Heart left ventricle (tissue), 16 donors: ENCODE measurements at regions not wholly inside any gene's neighbourhood (a gene's known extent, or its start where the extent isn't known, plus 50 kb on each side); places are given as distances from the start of the nearest gene placed in this dataset.

Source experiments
- ATAC-seq, 4 donors: fragments of 200-7000 bp; cut with Tn5 transposase; one replicate each; pipeline ENCODE4 v1.9.1; 2020 to 2022; ENCODE audit warnings: moderate library complexity in 4 of 4, mild to moderate bottlenecking in 3 of 4, moderate number of reproducible peaks in 1 of 4
- DNase-seq, 5 donors: peaks; one replicate each; pipeline ENCODE4 v3.0.0-alpha.2; 2020
- H3K27ac ChIP-seq, 12 donors: fragments of 200-600 bp; sonication (generic) in 4 of 12; one replicate each; pipeline versions ENCODE4 v1.5.0 to v1.8.0; 2016 to 2022; ENCODE audit warnings: mild to moderate bottlenecking in 2 of 12
- H3K27me3 ChIP-seq, 9 donors: fragments of 200-600 bp; sonication (generic) in 2 of 9; one replicate each; pipeline versions ENCODE4 v1.5.1 to v1.8.0; 2016 to 2022; ENCODE audit warnings: mild to moderate bottlenecking in 3 of 9
- H3K36me3 ChIP-seq, 9 donors: fragments of 200-600 bp; sonication (generic) in 2 of 9; one replicate each; pipeline versions ENCODE4 v1.5.0 to v1.8.0; 2018 to 2022; ENCODE audit warnings: mild to moderate bottlenecking in 2 of 9
- H3K4me1 ChIP-seq, 12 donors: fragments of 200-600 bp; sonication (generic) in 4 of 12; one replicate each; pipeline versions ENCODE4 v1.5.0 to v1.8.0; 2016 to 2022; ENCODE audit warnings: mild to moderate bottlenecking in 3 of 12
- H3K4me3 ChIP-seq, 12 donors: fragments of 200-600 bp; sonication (generic) in 4 of 12; one replicate each; pipeline versions ENCODE4 v1.5.0 to v1.8.0; 2017 to 2022; ENCODE audit warnings: mild to moderate bottlenecking in 9 of 12, moderate library complexity in 4 of 12
- H3K9me3 ChIP-seq, 12 donors: fragments of 200-600 bp; sonication (generic) in 4 of 12; one replicate each; pipeline versions ENCODE4 v1.5.0 to v1.8.0; 2016 to 2022; ENCODE audit warnings: mild to moderate bottlenecking in 1 of 12
- POLR2A ChIP-seq, 2 donors: fragments of 450-650 bp; IDR thresholded peaks; one replicate each; pipeline ENCODE4 v1.6.1; 2017; ENCODE audit warnings: antibody characterized with exemption in 2 of 2, mild to moderate bottlenecking in 2 of 2, moderate library complexity in 2 of 2
- WGBS, 4 donors: extraction: QIAGEN DNeasy Blood & Tissue Kit in 2 of 4; methylation state at CpG; one replicate each; pipeline versions ENCODE4 v1.1.5 to v1.1.7; 2013 to 2018; 5-methylcytosine and 5-hydroxymethylcytosine counted together
- intact Hi-C, 10 donors: fragments of 100-400 bp; cut with DNase I; formaldehyde crosslinking; loops; one replicate each; pipeline versions ENCODE4 v1.11.1 to v1.14.2; 2022
- TF ChIP-seq, protein P1 (sequence below), 12 donors: fragments of 200-600 bp; sonication (generic) in 4 of 12; IDR thresholded peaks; one replicate each; pipeline versions ENCODE4 v1.5.0 to v1.8.0; 2018 to 2022; ENCODE audit warnings: antibody characterized with exemption in 12 of 12, mild to moderate bottlenecking in 5 of 12
- donor health status: ischemic (EF 13 %, LVEDD 7.1; RV severe dilation, severe dysfunction).
- donor health status: healthy with polysubstance abuse.
- donor health status: DM: no; HTN: yes; CAD: no.
- donor health status: DM: no; HTN: no; CAD: no.
- donor health status: ischemic (EF 25% LVEDD 6.9; RV normal size, moderate dysfunction).
- donor health status: ischemic (EF 25% LVEDD 5.7; RV mildly dilated, moderate dysfunction).
- donor health status: healthy.
- donor health status: DM: yes; HTN: yes; CAD: no.
- donor health status: ischemic (EF 35%, LVEDD 5.7; RV mildly dilated, moderate dysfunction).
- donor health status: nonischemic (EF 11% LVEDD 7.7; RV severe dilation, severe dysfunction).
- donor health status: DM: yes; HTN: yes; CAD: no.
- donor health status: PGD.
- donor health status: ischemic (EF 29% LVEDD 5.4; RV normal size, mild dysfunction).
- donor health status: nonischemic (EF 23%, LVEDD 6.1; RV moderate dilation, normal function).

DNA sequence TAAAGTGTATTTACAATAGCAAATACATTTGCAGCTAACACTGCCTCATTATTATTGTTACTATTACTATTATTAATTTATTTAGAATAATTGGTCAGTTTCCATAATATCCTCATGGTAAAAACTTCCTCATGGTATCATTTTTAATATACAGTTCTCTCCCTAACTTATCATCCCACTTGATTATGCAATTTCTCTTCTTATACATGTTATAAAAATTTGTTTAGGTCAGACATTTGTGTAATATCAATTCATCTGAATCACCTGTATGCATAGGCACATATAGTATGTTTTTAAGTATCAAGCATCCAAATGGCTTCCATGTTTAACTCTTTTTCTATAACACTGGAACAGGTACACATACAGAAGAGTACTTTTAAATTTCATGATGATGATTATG lies 210.8 kb upstream of the STARD13 start:
- no peak for TF ChIP-seq POLR2A (IDR thresholded peaks at IDR 0.05)
- TF ChIP-seq, protein P1, sequence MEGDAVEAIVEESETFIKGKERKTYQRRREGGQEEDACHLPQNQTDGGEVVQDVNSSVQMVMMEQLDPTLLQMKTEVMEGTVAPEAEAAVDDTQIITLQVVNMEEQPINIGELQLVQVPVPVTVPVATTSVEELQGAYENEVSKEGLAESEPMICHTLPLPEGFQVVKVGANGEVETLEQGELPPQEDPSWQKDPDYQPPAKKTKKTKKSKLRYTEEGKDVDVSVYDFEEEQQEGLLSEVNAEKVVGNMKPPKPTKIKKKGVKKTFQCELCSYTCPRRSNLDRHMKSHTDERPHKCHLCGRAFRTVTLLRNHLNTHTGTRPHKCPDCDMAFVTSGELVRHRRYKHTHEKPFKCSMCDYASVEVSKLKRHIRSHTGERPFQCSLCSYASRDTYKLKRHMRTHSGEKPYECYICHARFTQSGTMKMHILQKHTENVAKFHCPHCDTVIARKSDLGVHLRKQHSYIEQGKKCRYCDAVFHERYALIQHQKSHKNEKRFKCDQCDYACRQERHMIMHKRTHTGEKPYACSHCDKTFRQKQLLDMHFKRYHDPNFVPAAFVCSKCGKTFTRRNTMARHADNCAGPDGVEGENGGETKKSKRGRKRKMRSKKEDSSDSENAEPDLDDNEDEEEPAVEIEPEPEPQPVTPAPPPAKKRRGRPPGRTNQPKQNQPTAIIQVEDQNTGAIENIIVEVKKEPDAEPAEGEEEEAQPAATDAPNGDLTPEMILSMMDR (IDR thresholded peaks at IDR 0.05): no peak
- no peak for DNase-seq
- H3K4me3 ChIP-seq: no peak overlapping the region
- no peaks in the 10 kb centered on the region for H3K36me3 ChIP-seq
- ATAC-seq: no peak
- intact Hi-C loops: loop anchor here in 1 of 10 donors (5.0 kb wide), 1 partner anchor 46 kb away; no protein-coding TSS in a partner anchor
- no peaks in the 10 kb centered on the region for H3K27me3 ChIP-seq
- no peaks in the 10 kb centered on the region for H3K9me3 ChIP-seq
- H3K4me1 ChIP-seq: peaks cover 0 to 31% (median 14%) of the 10 kb centered on the region in 12 donors
- H3K27ac ChIP-seq: peak overlapping the region in 1 of 12 donors; percentile 33

DNA sequence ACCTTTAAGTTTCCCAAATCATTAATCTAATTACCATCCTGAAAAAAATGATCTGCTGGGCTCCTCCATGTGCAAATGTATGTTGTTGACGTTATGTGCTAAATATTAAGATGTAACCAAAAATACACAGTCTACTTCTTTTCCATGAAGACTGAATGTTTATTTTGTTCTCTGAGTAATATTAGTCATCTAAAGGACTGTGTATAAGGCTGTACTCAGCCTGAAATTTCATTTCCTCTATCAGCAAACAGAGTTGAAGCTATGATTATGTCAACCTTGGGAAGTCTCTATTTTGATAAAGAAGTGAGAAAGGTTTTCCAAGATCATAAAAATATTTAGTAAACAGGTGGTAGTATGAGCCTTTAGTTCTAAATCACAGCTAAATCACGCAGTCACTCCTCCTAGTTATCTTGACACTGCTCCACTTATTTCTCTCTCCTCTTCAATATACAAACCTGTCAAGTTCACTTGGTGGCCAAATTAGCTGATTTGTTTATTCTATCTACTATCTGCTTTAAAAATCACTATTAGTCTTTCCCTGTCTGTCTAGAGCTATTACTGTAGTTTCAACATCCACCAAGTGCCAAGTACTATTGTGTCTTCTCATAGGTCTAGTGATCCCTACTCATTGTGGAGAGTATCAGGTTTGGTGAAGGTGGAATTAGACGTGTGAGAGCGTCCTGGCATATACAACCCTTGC lies 211.7 kb upstream of the STARD13 start:
- DNase-seq (no peak), ATAC-seq (peak in 1 of 4 donors; percentile 67)
- H3K36me3 ChIP-seq: no peaks in the 10 kb centered on the region
- TF ChIP-seq, protein P1 (IDR thresholded peaks at IDR 0.05): no peak
- no peak for TF ChIP-seq POLR2A (IDR thresholded peaks at IDR 0.05)
- H3K4me1 ChIP-seq: peaks cover 0 to 31% (median 13%) of the 10 kb centered on the region in 12 donors
- intact Hi-C loops: loop anchor here in 1 of 10 donors (5.0 kb wide), 1 partner anchor 45 kb away; no protein-coding TSS in a partner anchor
- H3K9me3 ChIP-seq: peaks cover 0 to 4% (median 0%) of the 10 kb centered on the region in 12 donors
- H3K27ac ChIP-seq: peak overlapping the region in 7 of 12 donors; percentile 8 to 55 (median 26)
- no peak overlapping the region for H3K4me3 ChIP-seq
- H3K27me3 ChIP-seq: no peaks in the 10 kb centered on the region
- WGBS, 4 donors: 58 to 82% (median 79%) methylated on average over 4 of the region's 4 CpGs

DNA sequence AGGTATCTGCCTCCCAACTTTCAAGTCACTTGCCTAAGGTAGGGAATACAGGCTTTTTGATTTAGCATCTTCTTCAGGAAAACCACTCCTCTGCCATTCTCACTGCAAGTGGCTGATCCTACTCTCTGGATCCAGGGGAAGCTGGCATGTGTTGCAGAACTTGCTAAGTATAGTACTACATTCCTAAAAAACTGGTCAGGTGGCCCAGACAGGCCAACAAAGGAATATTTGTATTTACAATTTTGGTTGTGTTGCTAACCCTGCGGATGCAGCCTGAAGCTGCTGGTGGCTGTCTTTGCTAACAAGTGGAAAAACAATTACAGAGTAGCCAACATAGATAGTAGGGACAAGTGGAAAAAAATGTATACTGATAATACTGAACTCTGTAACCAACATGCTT lies 222.5 kb upstream of the STARD13 start:
- Histone ChIP-seq H3K9me3 (no peaks in the 10 kb centered on the region), H3K27me3 (no peaks in the 10 kb centered on the region), H3K27ac (peak overlapping the region in 7 of 12 donors; percentile 25 to 93 (median 90)), H3K36me3 (no peaks in the 10 kb centered on the region), H3K4me1 (peaks cover 7 to 42% (median 27%) of the 10 kb centered on the region in 12 donors), H3K4me3 (no peak overlapping the region)
- 61 to 76% (median 70%) methylated on average over 1 of the region's 1 CpG for WGBS, 4 donors
- DNase-seq: peak in 1 of 5 donors; percentile 23
- ATAC-seq: no peak
- intact Hi-C loops: no loop called here
- TF ChIP-seq POLR2A (IDR thresholded peaks at IDR 0.05): no peak
- TF ChIP-seq, protein P1 (IDR thresholded peaks at IDR 0.05): no peak

DNA sequence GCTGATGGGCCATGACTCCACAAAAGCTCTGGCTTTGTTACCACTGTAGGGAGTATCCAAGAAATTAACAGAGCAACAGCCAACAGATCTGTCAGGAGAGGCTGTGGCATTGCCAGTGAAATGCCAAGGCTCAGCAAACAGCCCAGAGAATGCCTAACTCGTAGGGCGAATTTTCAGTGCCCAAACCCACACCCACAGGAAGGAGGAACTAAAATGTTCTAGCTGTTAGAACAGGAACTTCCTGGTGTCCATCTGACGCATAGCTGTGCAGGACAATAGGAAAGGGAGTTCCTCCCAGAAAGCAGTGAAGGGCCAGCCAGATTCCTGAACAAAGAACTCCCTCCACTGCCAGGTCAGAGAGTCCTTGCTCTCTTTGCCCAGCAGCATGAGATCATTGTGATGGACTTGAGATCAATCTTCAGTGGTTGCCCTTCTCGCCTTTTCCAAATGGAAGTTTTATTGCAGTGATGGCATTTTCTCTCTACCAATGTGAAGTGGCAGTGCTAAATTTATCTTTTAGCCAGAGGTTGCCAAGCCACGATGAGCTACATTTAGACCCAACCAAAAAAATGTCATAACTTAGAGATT lies 224.2 kb upstream of the STARD13 start:
- peaks cover 7 to 42% (median 27%) of the 10 kb centered on the region in 12 donors for H3K4me1 ChIP-seq
- peak overlapping the region in 1 of 12 donors; percentile 3 for H3K4me3 ChIP-seq
- DNase-seq (peak; percentile 33 to 74 (median 61)), ATAC-seq (peak; percentile 86 to 94 (median 91))
- intact Hi-C loops: loop anchor here in 1 of 10 donors (10.0 kb wide), 1 partner anchor 275 kb away; no protein-coding TSS in a partner anchor
- peak in 1 of 2 donors; percentile 41 for TF ChIP-seq POLR2A (IDR thresholded peaks at IDR 0.05)
- TF ChIP-seq, protein P1 (IDR thresholded peaks at IDR 0.05): peak in 2 of 12 donors; percentile 6 to 25
- no peaks in the 10 kb centered on the region for H3K9me3 ChIP-seq
- H3K27ac ChIP-seq: peak overlapping the region; percentile 83 to 94 (median 90)
- H3K27me3 ChIP-seq: no peaks in the 10 kb centered on the region
- WGBS, 4 donors: 11 to 22% (median 20%) methylated on average over 5 of the region's 5 CpGs
- no peaks in the 10 kb centered on the region for H3K36me3 ChIP-seq
